A673 (cell line): ENCODE measurements at regions not wholly inside any gene's neighbourhood (a gene's known extent, or its start where the extent isn't known, plus 50 kb on each side); places are given as distances from the start of the nearest gene placed in this dataset.

Experiments used
- EZH2 ChIP-seq: fragments of 200-600 bp; sonication (generic); IDR thresholded peaks from 2 replicates; pipeline ENCODE4 v1.6.1; 2017; ENCODE audit warnings: borderline replicate concordance, low read depth, mild to moderate bottlenecking, mixed read lengths, antibody characterized with exemption, low read length; ENCODE audit not compliant: poor library complexity, severe bottlenecking
- TF ChIP-seq, protein P1 (sequence below): fragments of 300-800, 200-600 bp; sonication (generic); conservative IDR thresholded peaks from 2 replicates; pipeline ENCODE4 v1.5.1; 2017; ENCODE audit warnings: low read depth, mild to moderate bottlenecking, antibody characterized with exemption, low read length, moderate library complexity, mixed read lengths

GRCh38 chr11:122436188-122436555 lies 219.3 kb upstream of the UBASH3B start:
- TF ChIP-seq, protein P1, sequence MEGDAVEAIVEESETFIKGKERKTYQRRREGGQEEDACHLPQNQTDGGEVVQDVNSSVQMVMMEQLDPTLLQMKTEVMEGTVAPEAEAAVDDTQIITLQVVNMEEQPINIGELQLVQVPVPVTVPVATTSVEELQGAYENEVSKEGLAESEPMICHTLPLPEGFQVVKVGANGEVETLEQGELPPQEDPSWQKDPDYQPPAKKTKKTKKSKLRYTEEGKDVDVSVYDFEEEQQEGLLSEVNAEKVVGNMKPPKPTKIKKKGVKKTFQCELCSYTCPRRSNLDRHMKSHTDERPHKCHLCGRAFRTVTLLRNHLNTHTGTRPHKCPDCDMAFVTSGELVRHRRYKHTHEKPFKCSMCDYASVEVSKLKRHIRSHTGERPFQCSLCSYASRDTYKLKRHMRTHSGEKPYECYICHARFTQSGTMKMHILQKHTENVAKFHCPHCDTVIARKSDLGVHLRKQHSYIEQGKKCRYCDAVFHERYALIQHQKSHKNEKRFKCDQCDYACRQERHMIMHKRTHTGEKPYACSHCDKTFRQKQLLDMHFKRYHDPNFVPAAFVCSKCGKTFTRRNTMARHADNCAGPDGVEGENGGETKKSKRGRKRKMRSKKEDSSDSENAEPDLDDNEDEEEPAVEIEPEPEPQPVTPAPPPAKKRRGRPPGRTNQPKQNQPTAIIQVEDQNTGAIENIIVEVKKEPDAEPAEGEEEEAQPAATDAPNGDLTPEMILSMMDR, result no peak
- no peak for TF ChIP-seq EZH2
